ENCODE measurements at regions not wholly inside any gene's neighbourhood (a gene's known extent, or its start where the extent isn't known, plus 50 kb on each side); places are given as distances from the start of the nearest gene placed in this dataset.

DNA sequence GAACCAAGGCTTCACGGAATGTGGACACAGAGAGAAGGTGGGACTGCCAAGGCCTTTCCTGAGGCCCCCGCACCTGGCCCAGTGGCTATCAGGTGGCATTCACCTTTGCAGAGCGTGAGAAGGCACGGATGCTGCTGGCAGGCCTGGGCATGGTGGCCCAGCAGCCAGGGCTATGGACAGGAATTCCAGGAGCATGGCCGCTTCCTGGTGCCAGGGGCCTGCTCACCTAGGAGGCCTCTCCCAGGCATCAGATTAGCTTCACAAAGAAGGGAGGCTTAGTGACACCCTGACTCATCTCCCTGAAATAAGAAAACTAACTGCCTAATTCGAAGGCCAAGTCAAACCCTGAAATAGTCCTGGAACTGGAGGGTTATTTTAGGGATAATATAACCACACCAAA, 155.8 kb downstream of the TEX29 start:
- no peaks in the 10 kb centered on the region for H3K36me3 ChIP-seq (replicated peaks in 1 of 2; ENCODE audit: insufficient read depth in 1 of 2, low read depth in 2 of 2)
- H3K4me1 ChIP-seq, result no peaks in the 10 kb centered on the region
- TF ChIP-seq, protein P1, sequence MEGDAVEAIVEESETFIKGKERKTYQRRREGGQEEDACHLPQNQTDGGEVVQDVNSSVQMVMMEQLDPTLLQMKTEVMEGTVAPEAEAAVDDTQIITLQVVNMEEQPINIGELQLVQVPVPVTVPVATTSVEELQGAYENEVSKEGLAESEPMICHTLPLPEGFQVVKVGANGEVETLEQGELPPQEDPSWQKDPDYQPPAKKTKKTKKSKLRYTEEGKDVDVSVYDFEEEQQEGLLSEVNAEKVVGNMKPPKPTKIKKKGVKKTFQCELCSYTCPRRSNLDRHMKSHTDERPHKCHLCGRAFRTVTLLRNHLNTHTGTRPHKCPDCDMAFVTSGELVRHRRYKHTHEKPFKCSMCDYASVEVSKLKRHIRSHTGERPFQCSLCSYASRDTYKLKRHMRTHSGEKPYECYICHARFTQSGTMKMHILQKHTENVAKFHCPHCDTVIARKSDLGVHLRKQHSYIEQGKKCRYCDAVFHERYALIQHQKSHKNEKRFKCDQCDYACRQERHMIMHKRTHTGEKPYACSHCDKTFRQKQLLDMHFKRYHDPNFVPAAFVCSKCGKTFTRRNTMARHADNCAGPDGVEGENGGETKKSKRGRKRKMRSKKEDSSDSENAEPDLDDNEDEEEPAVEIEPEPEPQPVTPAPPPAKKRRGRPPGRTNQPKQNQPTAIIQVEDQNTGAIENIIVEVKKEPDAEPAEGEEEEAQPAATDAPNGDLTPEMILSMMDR (IDR thresholded peaks at IDR 0.05), result no peak
- no peak for TF ChIP-seq POLR2A (IDR thresholded peaks at IDR 0.05)
- no peaks in the 10 kb centered on the region for H3K9me3 ChIP-seq
- no peak overlapping the region for H3K27ac ChIP-seq
- intact Hi-C loops (cut with DNase I), result no loop called here
- no peaks in the 10 kb centered on the region for H3K27me3 ChIP-seq
- no peak for DNase-seq
- H3K4me3 ChIP-seq, result no peak overlapping the region
- WGBS, 2 donors, result 71 to 77% methylated on average over 6 of the region's 6 CpGs
- no peak for ATAC-seq

DNA sequence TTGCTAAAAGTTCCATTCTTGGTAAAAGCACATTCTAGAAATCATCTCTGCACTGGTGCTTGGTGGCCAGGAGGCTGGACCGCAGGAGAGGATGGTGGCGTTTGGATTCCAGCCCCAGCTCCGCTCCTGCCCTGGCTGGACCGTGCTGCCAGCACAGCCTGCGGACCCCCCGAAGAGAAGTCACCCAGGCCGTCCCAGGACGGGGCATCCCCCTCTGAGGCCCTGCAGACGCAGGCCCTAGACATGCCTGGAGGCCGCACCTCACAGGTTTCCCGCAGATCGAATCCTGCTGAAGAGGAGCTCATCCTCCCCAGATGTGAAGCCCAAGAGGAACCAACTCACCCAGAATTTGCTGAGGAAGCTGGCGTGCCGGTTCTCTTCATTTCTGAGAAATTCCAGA, 159.0 kb downstream of the TEX29 start:
- intact Hi-C loops (cut with DNase I), result no loop called here
- Histone ChIP-seq H3K9me3 (no peaks in the 10 kb centered on the region), H3K36me3 (replicated peaks in 1 of 2; ENCODE audit: insufficient read depth in 1 of 2, low read depth in 2 of 2) (no peaks in the 10 kb centered on the region), H3K4me1 (no peaks in the 10 kb centered on the region), H3K4me3 (no peak overlapping the region), H3K27me3 (no peaks in the 10 kb centered on the region), H3K27ac (no peak overlapping the region)
- DNase-seq (no peak), ATAC-seq (no peak)
- WGBS, 2 donors, result 63 to 79% methylated on average over 4 to 14 of the region's 14 CpGs
- TF ChIP-seq, protein P1 (IDR thresholded peaks at IDR 0.05), result no peak
- TF ChIP-seq POLR2A (IDR thresholded peaks at IDR 0.05), result no peak

DNA sequence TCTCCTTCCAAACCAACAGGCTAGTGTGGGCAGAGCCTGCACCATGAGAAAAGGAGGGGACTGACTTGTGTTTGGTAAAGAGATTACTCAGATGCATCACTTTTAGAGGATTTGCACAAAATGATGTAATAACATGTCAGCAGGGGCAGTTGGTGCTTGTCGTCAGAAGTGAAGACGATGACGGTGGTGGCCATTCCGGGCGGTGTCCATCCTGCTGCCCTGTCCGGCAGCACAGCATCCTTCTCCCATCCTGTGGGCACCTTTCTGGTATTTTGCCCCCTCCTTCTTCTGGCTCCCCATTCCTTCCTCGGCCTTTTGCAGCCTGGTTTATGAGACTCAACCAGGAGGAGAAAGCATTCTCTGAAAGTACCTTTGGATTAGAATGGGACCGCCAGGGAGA, 160.1 kb downstream of the TEX29 start:
- H3K9me3 ChIP-seq, result no peaks in the 10 kb centered on the region
- intact Hi-C loops (cut with DNase I), result no loop called here
- no peak overlapping the region for H3K4me3 ChIP-seq
- H3K27ac ChIP-seq, result no peak overlapping the region
- H3K4me1 ChIP-seq, result no peaks in the 10 kb centered on the region
- H3K27me3 ChIP-seq, result no peaks in the 10 kb centered on the region
- 85 to 86% methylated on average over 8 of the region's 8 CpGs for WGBS, 2 donors
- no peak for TF ChIP-seq POLR2A (IDR thresholded peaks at IDR 0.05)
- TF ChIP-seq, protein P1 (IDR thresholded peaks at IDR 0.05), result no peak
- no peak for ATAC-seq
- no peak for DNase-seq
- H3K36me3 ChIP-seq (replicated peaks in 1 of 2; ENCODE audit: insufficient read depth in 1 of 2, low read depth in 2 of 2), result no peaks in the 10 kb centered on the region

DNA sequence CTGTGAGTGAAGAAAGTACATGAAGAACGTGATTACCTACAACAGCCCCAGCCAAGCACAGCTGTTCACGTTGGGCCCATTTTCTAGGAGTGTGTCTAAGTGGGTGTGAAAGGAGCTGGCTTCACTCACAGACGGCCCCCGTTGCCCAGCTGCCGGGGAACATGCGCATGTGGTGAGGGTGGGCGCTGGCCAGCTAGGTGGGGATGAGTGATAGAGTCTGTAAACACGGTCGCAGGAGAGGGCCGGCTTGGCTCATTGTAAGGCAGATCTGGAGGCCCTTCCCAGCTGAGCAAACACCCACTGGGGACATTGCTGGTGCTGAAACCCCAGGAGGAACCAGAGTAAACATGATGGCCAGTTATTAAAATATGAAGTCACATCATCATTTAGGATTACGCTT, 160.5 kb downstream of the TEX29 start:
- Histone ChIP-seq H3K9me3 (no peaks in the 10 kb centered on the region), H3K27ac (no peak overlapping the region), H3K4me3 (no peak overlapping the region), H3K36me3 (replicated peaks in 1 of 2; ENCODE audit: insufficient read depth in 1 of 2, low read depth in 2 of 2) (no peaks in the 10 kb centered on the region), H3K27me3 (peaks cover 0 to 4% of the 10 kb centered on the region in 2 donors), H3K4me1 (no peaks in the 10 kb centered on the region)
- intact Hi-C loops (cut with DNase I), result no loop called here
- DNase-seq (peak in 3 of 4 donors; percentile 28 to 37 (median 30)), ATAC-seq (no peak)
- TF ChIP-seq POLR2A (IDR thresholded peaks at IDR 0.05), result no peak
- TF ChIP-seq, protein P1 (IDR thresholded peaks at IDR 0.05), result no peak
- 21 to 32% methylated on average over 11 of the region's 11 CpGs for WGBS, 2 donors

DNA sequence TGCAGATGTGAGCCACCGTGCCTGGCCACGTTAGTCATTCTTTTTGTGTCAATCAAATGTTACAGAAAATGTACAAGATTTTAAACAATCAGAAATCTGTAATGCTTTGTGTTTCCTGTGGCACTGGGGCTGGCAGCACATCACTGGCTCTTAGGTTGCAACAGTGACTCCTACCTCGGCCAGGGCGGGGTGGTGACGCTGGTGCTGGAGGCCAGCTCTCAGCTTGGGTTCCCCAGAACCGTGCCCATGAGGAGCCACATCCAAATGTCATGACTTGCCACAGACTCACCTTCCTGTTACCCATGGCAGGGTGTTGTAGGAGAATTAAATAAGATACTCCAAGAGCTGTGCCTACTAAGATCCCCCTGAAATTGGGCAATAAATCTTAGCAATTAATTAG, 161.7 kb downstream of the TEX29 start:
- Histone ChIP-seq H3K36me3 (replicated peaks in 1 of 2; ENCODE audit: insufficient read depth in 1 of 2, low read depth in 2 of 2) (no peaks in the 10 kb centered on the region), H3K27ac (no peak overlapping the region), H3K27me3 (peaks cover 0 to 4% of the 10 kb centered on the region in 2 donors), H3K9me3 (peaks cover 0 to 7% (median 0%) of the 10 kb centered on the region in 3 donors), H3K4me3 (no peak overlapping the region), H3K4me1 (no peaks in the 10 kb centered on the region)
- DNase-seq (no peak), ATAC-seq (no peak)
- 57 to 87% methylated on average over 3 to 6 of the region's 6 CpGs for WGBS, 2 donors
- TF ChIP-seq POLR2A (IDR thresholded peaks at IDR 0.05), result no peak
- TF ChIP-seq, protein P1 (IDR thresholded peaks at IDR 0.05), result no peak
- intact Hi-C loops (cut with DNase I), result no loop called here

All from body of pancreas (tissue), 4 donors.